Testis (tissue), 2 donors: ENCODE measurements at regions not wholly inside any gene's neighbourhood (a gene's known extent, or its start where the extent isn't known, plus 50 kb on each side); places are given as distances from the start of the nearest gene placed in this dataset.

Source experiments
- DNase-seq: peaks from one replicate; pipeline ENCODE4 v3.0.0-alpha.2; 2019
- H3K27ac ChIP-seq, 2 donors: fragments of 200-600 bp; sonication (generic); one replicate each; pipeline ENCODE4 v1.5.1; 2019
- H3K27me3 ChIP-seq: fragments of 200-600 bp; sonication (generic); one replicate; pipeline ENCODE4 v1.5.1; 2019
- H3K36me3 ChIP-seq: fragments of 200-600 bp; sonication (generic); one replicate; pipeline ENCODE4 v1.5.1; 2017; ENCODE audit warnings: low read depth; ENCODE audit errors: missing control alignments
- H3K4me1 ChIP-seq: fragments of 200-600 bp; sonication (generic); one replicate; pipeline ENCODE4 v1.5.1; 2019
- H3K4me3 ChIP-seq, 2 donors: fragments of 200-600 bp; sonication (generic); one replicate each; pipeline ENCODE4 v1.5.1; 2017 to 2019
- H3K9me3 ChIP-seq: fragments of 200-600 bp; sonication (generic); one replicate; pipeline ENCODE4 v1.5.1; 2017
- POLR2A ChIP-seq: fragments of 450-650 bp; IDR thresholded peaks from one replicate; pipeline ENCODE4 v1.6.1; 2017; ENCODE audit warnings: antibody characterized with exemption, mild to moderate bottlenecking, moderate library complexity
- WGBS, 2 donors: methylation state at CpG; one replicate each; pipeline ENCODE4 v1.1.5; 2018; 5-methylcytosine and 5-hydroxymethylcytosine counted together
- intact Hi-C: fragments of 100-400 bp; cut with DNase I; formaldehyde crosslinking; loops from one replicate; pipeline ENCODE4 v1.15.1; 2023; ENCODE audit warnings: low total_unique reads
- TF ChIP-seq, protein P1 (sequence below), 3 experiments: fragments of 450-650 bp in 2 of 3; fragments of 200-600 bp in 1 of 3; sonication (generic) in 1 of 3; IDR thresholded peaks; one replicate each; pipeline ENCODE4 v1.5.1; 2016 to 2019; ENCODE audit warnings: antibody characterized with exemption in 3 of 3, mild to moderate bottlenecking in 2 of 3, moderate library complexity in 1 of 3

DNA sequence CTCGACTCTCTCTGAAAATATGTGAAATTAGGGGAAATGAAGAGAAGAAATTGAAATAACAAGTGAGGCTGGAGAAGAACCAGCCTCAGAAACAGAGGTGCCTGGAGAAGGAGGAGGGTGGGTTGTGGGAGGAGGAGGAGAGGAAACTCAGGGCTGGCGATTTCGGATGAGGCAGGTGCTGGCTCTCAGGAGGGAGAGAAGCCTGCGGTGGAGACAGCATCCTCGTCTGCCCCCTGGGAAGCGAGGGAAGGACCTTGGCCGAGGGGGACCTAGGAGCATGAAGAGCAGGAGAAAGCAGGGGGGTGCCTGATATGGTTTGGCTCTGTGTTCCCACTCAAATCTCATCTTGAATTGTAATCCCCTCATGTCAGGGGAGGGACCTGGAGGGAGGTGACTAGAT, 264.7 kb upstream of the TNRC6C start:
- H3K27ac ChIP-seq = no peak overlapping the region
- no peak for TF ChIP-seq POLR2A
- TF ChIP-seq, protein P1, sequence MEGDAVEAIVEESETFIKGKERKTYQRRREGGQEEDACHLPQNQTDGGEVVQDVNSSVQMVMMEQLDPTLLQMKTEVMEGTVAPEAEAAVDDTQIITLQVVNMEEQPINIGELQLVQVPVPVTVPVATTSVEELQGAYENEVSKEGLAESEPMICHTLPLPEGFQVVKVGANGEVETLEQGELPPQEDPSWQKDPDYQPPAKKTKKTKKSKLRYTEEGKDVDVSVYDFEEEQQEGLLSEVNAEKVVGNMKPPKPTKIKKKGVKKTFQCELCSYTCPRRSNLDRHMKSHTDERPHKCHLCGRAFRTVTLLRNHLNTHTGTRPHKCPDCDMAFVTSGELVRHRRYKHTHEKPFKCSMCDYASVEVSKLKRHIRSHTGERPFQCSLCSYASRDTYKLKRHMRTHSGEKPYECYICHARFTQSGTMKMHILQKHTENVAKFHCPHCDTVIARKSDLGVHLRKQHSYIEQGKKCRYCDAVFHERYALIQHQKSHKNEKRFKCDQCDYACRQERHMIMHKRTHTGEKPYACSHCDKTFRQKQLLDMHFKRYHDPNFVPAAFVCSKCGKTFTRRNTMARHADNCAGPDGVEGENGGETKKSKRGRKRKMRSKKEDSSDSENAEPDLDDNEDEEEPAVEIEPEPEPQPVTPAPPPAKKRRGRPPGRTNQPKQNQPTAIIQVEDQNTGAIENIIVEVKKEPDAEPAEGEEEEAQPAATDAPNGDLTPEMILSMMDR (IDR thresholded peaks at IDR 0.05) = no peak
- 76 to 84% methylated on average over 7 of the region's 7 CpGs for WGBS, 2 donors
- H3K9me3 ChIP-seq = no peaks in the 10 kb centered on the region
- no peaks in the 10 kb centered on the region for H3K27me3 ChIP-seq
- no peaks in the 10 kb centered on the region for H3K36me3 ChIP-seq
- no peak overlapping the region for H3K4me3 ChIP-seq
- peaks cover 8% of the 10 kb centered on the region for H3K4me1 ChIP-seq
- no peak for DNase-seq
- intact Hi-C loops = no loop called here

DNA sequence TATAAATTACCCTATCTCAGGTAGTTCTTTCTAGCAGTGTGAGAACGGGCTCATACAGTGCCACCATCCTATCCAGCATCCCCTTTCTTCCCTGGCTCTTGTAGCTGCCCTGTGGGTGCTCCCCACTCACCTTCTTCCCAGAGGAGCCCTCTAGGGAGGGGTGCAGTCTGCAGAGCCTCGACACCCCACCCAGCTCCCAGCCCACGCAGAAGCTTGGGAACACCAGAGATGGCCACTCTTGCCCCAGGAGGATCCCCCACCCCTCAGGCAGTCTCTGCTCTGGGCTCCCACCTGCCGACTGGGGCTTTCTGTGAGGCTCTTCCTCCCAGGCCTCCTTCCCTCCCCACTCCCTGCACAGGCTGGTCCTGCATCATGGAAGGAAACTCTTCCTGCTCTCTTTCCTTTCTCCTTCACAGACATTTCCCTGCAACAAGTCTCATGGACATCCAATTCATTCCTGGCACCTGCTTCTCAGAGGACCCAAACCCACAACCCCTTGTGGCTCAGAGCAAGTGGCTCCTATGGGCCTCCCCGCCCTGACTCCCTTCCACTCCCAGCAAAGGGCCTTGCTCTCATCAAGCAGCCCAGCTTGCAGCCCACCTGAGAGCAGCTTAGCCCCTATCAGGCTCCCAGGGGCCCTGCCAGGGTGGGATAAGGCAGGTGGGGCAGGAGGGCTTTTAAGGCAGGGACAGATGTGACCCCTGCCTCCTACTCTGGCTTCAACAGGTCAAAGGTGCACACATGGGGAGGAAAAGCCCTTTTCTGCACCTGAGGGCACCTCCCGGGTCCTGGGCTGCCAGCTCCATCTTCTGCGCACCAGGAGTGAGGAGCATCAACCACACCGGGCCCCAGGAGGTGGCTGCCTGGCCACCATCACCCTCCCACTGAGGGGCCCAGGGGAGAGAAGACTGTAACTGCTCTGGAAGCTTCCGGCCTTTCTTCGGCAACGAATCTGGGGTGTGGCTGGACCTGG, 263.8 kb upstream of the TNRC6C start:
- no peak overlapping the region for H3K4me3 ChIP-seq
- intact Hi-C loops = no loop called here
- H3K27me3 ChIP-seq = no peaks in the 10 kb centered on the region
- peaks cover 8% of the 10 kb centered on the region for H3K4me1 ChIP-seq
- TF ChIP-seq, protein P1 (IDR thresholded peaks at IDR 0.05) = no peak
- TF ChIP-seq POLR2A = no peak
- DNase-seq = no peak
- WGBS, 2 donors = 85 to 98% methylated on average over 8 to 11 of the region's 11 CpGs
- no peaks in the 10 kb centered on the region for H3K36me3 ChIP-seq
- H3K9me3 ChIP-seq = no peaks in the 10 kb centered on the region
- no peak overlapping the region for H3K27ac ChIP-seq

DNA sequence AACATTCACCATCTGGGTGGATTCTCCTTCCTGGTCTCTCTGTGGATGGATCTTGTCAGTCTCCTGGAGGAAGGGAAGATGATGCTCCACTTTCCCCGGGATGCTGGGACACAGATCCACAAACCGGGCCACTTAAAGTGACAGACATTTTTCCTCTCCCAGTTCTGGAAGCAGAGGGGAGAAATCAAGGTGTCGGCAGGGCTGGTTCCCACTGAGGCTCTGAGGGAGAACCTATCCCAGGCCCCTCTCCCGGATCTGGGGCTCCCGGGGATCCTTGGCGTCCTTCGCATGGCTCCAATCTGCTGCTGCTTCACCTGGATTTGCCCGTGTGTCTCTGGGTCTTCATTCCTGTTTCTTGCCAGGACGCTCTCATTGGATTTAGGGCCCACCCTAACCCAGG, 263.1 kb upstream of the TNRC6C start:
- Histone ChIP-seq H3K4me3 (no peak overlapping the region), H3K27ac (no peak overlapping the region), H3K36me3 (no peaks in the 10 kb centered on the region), H3K27me3 (no peaks in the 10 kb centered on the region), H3K9me3 (no peaks in the 10 kb centered on the region), H3K4me1 (peaks cover 8% of the 10 kb centered on the region)
- intact Hi-C loops = no loop called here
- no peak for DNase-seq
- no peak for TF ChIP-seq POLR2A
- TF ChIP-seq, protein P1 (IDR thresholded peaks at IDR 0.05) = no peak
- 80 to 89% methylated on average over 8 to 9 of the region's 9 CpGs for WGBS, 2 donors

DNA sequence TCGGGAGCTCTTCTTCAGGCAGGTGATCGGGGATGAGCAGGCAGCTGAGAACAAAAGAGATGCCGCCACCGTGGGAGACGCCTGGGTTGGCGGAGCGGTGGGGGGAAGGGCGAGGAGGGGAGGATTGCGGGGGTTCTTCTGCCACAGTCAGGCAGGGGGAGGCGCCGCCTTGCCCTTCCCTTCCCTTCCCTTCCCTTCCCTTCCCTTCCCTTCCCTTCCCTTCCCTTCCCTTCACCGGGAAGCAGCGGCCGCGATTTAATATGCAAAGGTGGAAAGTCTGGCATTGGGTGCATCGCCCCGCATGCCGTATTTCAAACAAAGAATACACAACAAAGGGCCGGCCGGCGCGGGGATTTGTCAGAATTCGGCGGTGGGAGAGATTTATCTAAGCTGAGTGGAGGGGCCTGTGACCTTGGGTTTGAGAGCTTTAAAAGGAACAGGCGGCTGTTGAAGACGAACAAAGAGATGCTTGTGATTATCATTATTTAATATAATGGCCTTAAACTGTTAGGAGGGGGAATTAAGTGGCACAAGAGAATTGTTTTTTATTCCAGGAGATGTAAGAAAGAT, 262.3 kb upstream of the TNRC6C start:
- WGBS, 2 donors = 21 to 36% methylated on average over 26 of the region's 26 CpGs
- H3K9me3 ChIP-seq = no peaks in the 10 kb centered on the region
- H3K4me3 ChIP-seq = no peak overlapping the region
- peaks cover 4% of the 10 kb centered on the region for H3K4me1 ChIP-seq
- H3K27me3 ChIP-seq = no peaks in the 10 kb centered on the region
- no peaks in the 10 kb centered on the region for H3K36me3 ChIP-seq
- TF ChIP-seq POLR2A = no peak
- TF ChIP-seq, protein P1 (IDR thresholded peaks at IDR 0.05) = no peak
- no peak for DNase-seq
- intact Hi-C loops = no loop called here
- no peak overlapping the region for H3K27ac ChIP-seq
